ENCODE measurements at regions not wholly inside any gene's neighbourhood (a gene's known extent, or its start where the extent isn't known, plus 50 kb on each side); places are given as distances from the start of the nearest gene placed in this dataset.

GRCh38 chr9:82369251-82369945 lies 380.8 kb downstream of the SPATA31D1 start:
- TF ChIP-seq, protein P1, sequence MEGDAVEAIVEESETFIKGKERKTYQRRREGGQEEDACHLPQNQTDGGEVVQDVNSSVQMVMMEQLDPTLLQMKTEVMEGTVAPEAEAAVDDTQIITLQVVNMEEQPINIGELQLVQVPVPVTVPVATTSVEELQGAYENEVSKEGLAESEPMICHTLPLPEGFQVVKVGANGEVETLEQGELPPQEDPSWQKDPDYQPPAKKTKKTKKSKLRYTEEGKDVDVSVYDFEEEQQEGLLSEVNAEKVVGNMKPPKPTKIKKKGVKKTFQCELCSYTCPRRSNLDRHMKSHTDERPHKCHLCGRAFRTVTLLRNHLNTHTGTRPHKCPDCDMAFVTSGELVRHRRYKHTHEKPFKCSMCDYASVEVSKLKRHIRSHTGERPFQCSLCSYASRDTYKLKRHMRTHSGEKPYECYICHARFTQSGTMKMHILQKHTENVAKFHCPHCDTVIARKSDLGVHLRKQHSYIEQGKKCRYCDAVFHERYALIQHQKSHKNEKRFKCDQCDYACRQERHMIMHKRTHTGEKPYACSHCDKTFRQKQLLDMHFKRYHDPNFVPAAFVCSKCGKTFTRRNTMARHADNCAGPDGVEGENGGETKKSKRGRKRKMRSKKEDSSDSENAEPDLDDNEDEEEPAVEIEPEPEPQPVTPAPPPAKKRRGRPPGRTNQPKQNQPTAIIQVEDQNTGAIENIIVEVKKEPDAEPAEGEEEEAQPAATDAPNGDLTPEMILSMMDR (IDR thresholded peaks at IDR 0.05): no peak
- TF ChIP-seq POLR2AphosphoS5 (IDR thresholded peaks at IDR 0.05) (no peak), POLR2A (IDR thresholded peaks at IDR 0.05) (no peak)

Measured in breast epithelium (tissue), 3 donors.